ENCODE measurements at regions not wholly inside any gene's neighbourhood (a gene's known extent, or its start where the extent isn't known, plus 50 kb on each side); places are given as distances from the start of the nearest gene placed in this dataset.

DNA sequence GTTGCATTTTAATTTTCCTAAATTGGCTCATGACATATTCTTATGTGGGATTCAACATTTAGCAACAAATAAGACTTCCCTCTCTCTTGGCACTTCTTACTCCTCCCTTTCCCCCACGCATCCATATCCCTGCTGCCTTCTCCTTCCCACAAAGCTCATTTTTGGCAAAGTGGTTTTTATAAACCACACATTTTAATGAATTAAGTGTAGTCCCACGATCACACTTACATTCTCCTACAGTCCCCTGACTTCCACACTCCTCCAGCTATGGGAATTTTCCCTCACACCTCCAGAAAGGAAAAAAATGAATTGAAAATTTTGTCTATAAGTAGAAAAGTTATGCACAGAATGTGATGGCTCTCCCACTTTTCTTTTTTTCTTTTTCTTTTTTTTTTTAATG is 345.0 kb downstream of the CD83 start:
- TF ChIP-seq POLR2AphosphoS5 (IDR thresholded peaks at IDR 0.05; ENCODE audit: low read depth, low read length) (no peak), TAF1 (IDR thresholded peaks at IDR 0.05; ENCODE audit: borderline replicate concordance, insufficient read depth, low read length) (no peak), SIN3A (IDR thresholded peaks at IDR 0.05; ENCODE audit: borderline replicate concordance, insufficient read depth, low read length) (no peak)
- TF ChIP-seq, protein P1, sequence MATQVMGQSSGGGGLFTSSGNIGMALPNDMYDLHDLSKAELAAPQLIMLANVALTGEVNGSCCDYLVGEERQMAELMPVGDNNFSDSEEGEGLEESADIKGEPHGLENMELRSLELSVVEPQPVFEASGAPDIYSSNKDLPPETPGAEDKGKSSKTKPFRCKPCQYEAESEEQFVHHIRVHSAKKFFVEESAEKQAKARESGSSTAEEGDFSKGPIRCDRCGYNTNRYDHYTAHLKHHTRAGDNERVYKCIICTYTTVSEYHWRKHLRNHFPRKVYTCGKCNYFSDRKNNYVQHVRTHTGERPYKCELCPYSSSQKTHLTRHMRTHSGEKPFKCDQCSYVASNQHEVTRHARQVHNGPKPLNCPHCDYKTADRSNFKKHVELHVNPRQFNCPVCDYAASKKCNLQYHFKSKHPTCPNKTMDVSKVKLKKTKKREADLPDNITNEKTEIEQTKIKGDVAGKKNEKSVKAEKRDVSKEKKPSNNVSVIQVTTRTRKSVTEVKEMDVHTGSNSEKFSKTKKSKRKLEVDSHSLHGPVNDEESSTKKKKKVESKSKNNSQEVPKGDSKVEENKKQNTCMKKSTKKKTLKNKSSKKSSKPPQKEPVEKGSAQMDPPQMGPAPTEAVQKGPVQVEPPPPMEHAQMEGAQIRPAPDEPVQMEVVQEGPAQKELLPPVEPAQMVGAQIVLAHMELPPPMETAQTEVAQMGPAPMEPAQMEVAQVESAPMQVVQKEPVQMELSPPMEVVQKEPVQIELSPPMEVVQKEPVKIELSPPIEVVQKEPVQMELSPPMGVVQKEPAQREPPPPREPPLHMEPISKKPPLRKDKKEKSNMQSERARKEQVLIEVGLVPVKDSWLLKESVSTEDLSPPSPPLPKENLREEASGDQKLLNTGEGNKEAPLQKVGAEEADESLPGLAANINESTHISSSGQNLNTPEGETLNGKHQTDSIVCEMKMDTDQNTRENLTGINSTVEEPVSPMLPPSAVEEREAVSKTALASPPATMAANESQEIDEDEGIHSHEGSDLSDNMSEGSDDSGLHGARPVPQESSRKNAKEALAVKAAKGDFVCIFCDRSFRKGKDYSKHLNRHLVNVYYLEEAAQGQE (IDR thresholded peaks at IDR 0.05; ENCODE audit: insufficient read depth in 1 of 2, low read depth in 2 of 2, low read length in 2 of 2) = no peak
